ENCODE measurements at regions not wholly inside any gene's neighbourhood (a gene's known extent, or its start where the extent isn't known, plus 50 kb on each side); places are given as distances from the start of the nearest gene placed in this dataset.
"Not testable (repeated sequence)": the region's sequence is repeated elsewhere in the genome, so short reads cannot be mapped to it uniquely, and the experiment has no call there.

- TF ChIP-seq EZH2 (IDR thresholded peaks at IDR 0.05; ENCODE audit: borderline replicate concordance, insufficient read depth, low read depth, low read length, poor library complexity, severe bottlenecking) (no peak), CTCF (IDR thresholded peaks at IDR 0.05) (no peak)
- no peaks in the 10 kb centered on the region for H3K79me2 ChIP-seq (ENCODE audit: control insufficient read depth, insufficient read depth, low read length)
- no peak overlapping the region for H3K27ac ChIP-seq (ENCODE audit: low read length in 2 of 2)
- no peaks in the 10 kb centered on the region for H3K4me1 ChIP-seq (ENCODE audit: control insufficient read depth in 2 of 2, insufficient read depth in 2 of 2, low read length in 2 of 2)
- no CpG with 5 or more reads among the region's 2 CpGs for WGBS (ENCODE audit: insufficient coverage)
- H3K4me3 ChIP-seq (ENCODE audit: control extremely low read depth in 1 of 5, extremely low read depth in 1 of 5, insufficient read depth in 1 of 5, low read depth in 2 of 5, low read length in 4 of 5) = no peak overlapping the region
- no peak for DNase-seq
- Mint-ChIP-seq H3K9me3 (ENCODE audit: insufficient read depth) (peaks cover 2% of the 10 kb centered on the region), H3K4me3 (no peak overlapping the region), H3K27ac (no peak overlapping the region), H3K27me3 (no peaks in the 10 kb centered on the region), H3K4me1 (no peaks in the 10 kb centered on the region)
- no peak overlapping the region for H2AFZ ChIP-seq (ENCODE audit: insufficient read depth, low read depth, low read length, poor library complexity, severe bottlenecking)
- H3K27me3 ChIP-seq (replicated peaks in 1 of 4; ENCODE audit: control extremely low read depth in 1 of 4, control insufficient read depth in 3 of 4, insufficient read depth in 4 of 4, low read length in 3 of 4) = no peaks in the 10 kb centered on the region
- H4K20me1 ChIP-seq (ENCODE audit: control insufficient read depth, insufficient read depth, low read length, poor library complexity, severe bottlenecking) = no peaks in the 10 kb centered on the region
- no peak for ATAC-seq (ENCODE audit: low read depth)
- no peaks in the 10 kb centered on the region for H3K36me3 ChIP-seq (replicated peaks in 1 of 2; ENCODE audit: control extremely low read depth in 1 of 2, control insufficient read depth in 1 of 2, extremely low read depth in 1 of 2, insufficient read depth in 2 of 2, low read length in 1 of 2)
- ChIA-PET CTCF (no interaction called here), POLR2A (no interaction called here)
- no peak overlapping the region for H3K9ac ChIP-seq (ENCODE audit: low read length)
- intact Hi-C loops (cut with micrococcal nuclease) = no loop called here
- H3K4me2 ChIP-seq (replicated peaks; ENCODE audit: low read depth, low read length, poor library complexity, severe bottlenecking) = no peak overlapping the region
- peaks cover 0 to 1% (median 0%) of the 10 kb centered on the region in 3 donors for H3K9me3 ChIP-seq (ENCODE audit: control extremely low read depth in 1 of 3, control insufficient read depth in 2 of 3, insufficient read depth in 1 of 3, low read length in 2 of 3)
Observed at GRCh38 chr2:192969055-192969454, 774.3 kb upstream of the TMEFF2 start.

GRCh38 chr2:192960945-192961344 is 766.2 kb upstream of the TMEFF2 start:
- Mint-ChIP-seq H3K4me1 (no peaks in the 10 kb centered on the region), H3K27ac (no peak overlapping the region), H3K9me3 (ENCODE audit: insufficient read depth) (no peaks in the 10 kb centered on the region), H3K27me3 (no peaks in the 10 kb centered on the region), H3K4me3 (no peak overlapping the region)
- Histone ChIP-seq H3K9me3 (ENCODE audit: control extremely low read depth in 1 of 3, control insufficient read depth in 2 of 3, insufficient read depth in 1 of 3, low read length in 2 of 3) (peaks cover 0 to 5% (median 0%) of the 10 kb centered on the region in 3 donors), H3K9ac (ENCODE audit: low read length) (no peak overlapping the region), H3K79me2 (ENCODE audit: control insufficient read depth, insufficient read depth, low read length) (no peaks in the 10 kb centered on the region), H4K20me1 (ENCODE audit: control insufficient read depth, insufficient read depth, low read length, poor library complexity, severe bottlenecking) (no peaks in the 10 kb centered on the region), H2AFZ (ENCODE audit: insufficient read depth, low read depth, low read length, poor library complexity, severe bottlenecking) (no peak overlapping the region), H3K36me3 (replicated peaks in 1 of 2; ENCODE audit: control extremely low read depth in 1 of 2, control insufficient read depth in 1 of 2, extremely low read depth in 1 of 2, insufficient read depth in 2 of 2, low read length in 1 of 2) (no peaks in the 10 kb centered on the region), H3K4me2 (replicated peaks; ENCODE audit: low read depth, low read length, poor library complexity, severe bottlenecking) (no peak overlapping the region), H3K27ac (ENCODE audit: low read length in 2 of 2) (no peak overlapping the region), H3K27me3 (replicated peaks in 1 of 4; ENCODE audit: control extremely low read depth in 1 of 4, control insufficient read depth in 3 of 4, insufficient read depth in 4 of 4, low read length in 3 of 4) (no peaks in the 10 kb centered on the region), H3K4me1 (ENCODE audit: control insufficient read depth in 2 of 2, insufficient read depth in 2 of 2, low read length in 2 of 2) (no peaks in the 10 kb centered on the region), H3K4me3 (ENCODE audit: control extremely low read depth in 1 of 5, extremely low read depth in 1 of 5, insufficient read depth in 1 of 5, low read depth in 2 of 5, low read length in 4 of 5) (no peak overlapping the region)
- ChIA-PET POLR2A (no interaction called here), CTCF (no interaction called here)
- ATAC-seq (ENCODE audit: low read depth) = no peak
- WGBS (ENCODE audit: insufficient coverage) = no CpG with 5 or more reads among the region's 3 CpGs
- DNase-seq = no peak
- intact Hi-C loops (cut with micrococcal nuclease) = no loop called here
- TF ChIP-seq EZH2 (IDR thresholded peaks at IDR 0.05; ENCODE audit: borderline replicate concordance, insufficient read depth, low read depth, low read length, poor library complexity, severe bottlenecking) (no peak), CTCF (IDR thresholded peaks at IDR 0.05) (no peak)

GRCh38 chr2:192958615-192959014 is 763.9 kb upstream of the TMEFF2 start:
- H2AFZ ChIP-seq (ENCODE audit: insufficient read depth, low read depth, low read length, poor library complexity, severe bottlenecking); ATAC-seq (ENCODE audit: low read depth); H3K27me3 ChIP-seq (replicated peaks in 1 of 4; ENCODE audit: control extremely low read depth in 1 of 4, control insufficient read depth in 3 of 4, insufficient read depth in 4 of 4, low read length in 3 of 4); CTCF ChIA-PET; H3K27ac Mint-ChIP-seq; H3K36me3 ChIP-seq (replicated peaks in 1 of 2; ENCODE audit: control extremely low read depth in 1 of 2, control insufficient read depth in 1 of 2, extremely low read depth in 1 of 2, insufficient read depth in 2 of 2, low read length in 1 of 2); H3K4me3 Mint-ChIP-seq; H3K9me3 Mint-ChIP-seq (ENCODE audit: insufficient read depth); H3K9me3 ChIP-seq (ENCODE audit: control extremely low read depth in 1 of 3, control insufficient read depth in 2 of 3, insufficient read depth in 1 of 3, low read length in 2 of 3); H3K9ac ChIP-seq (ENCODE audit: low read length); intact Hi-C loops (cut with micrococcal nuclease); DNase-seq; H3K4me1 Mint-ChIP-seq; H3K79me2 ChIP-seq (ENCODE audit: control insufficient read depth, insufficient read depth, low read length); POLR2A ChIA-PET; H3K4me2 ChIP-seq (replicated peaks; ENCODE audit: low read depth, low read length, poor library complexity, severe bottlenecking); H3K4me3 ChIP-seq (ENCODE audit: control extremely low read depth in 1 of 5, extremely low read depth in 1 of 5, insufficient read depth in 1 of 5, low read depth in 2 of 5, low read length in 4 of 5); H3K4me1 ChIP-seq (ENCODE audit: control insufficient read depth in 2 of 2, insufficient read depth in 2 of 2, low read length in 2 of 2); H3K27me3 Mint-ChIP-seq; H4K20me1 ChIP-seq (ENCODE audit: control insufficient read depth, insufficient read depth, low read length, poor library complexity, severe bottlenecking); H3K27ac ChIP-seq (ENCODE audit: low read length in 2 of 2): not testable (repeated sequence)
- WGBS (ENCODE audit: insufficient coverage) = 87% methylated on average over 4 of the region's 7 CpGs

All from B cell (primary cell).